Glomerular visceral epithelial cell (primary cell): ENCODE measurements at regions not wholly inside any gene's neighbourhood (a gene's known extent, or its start where the extent isn't known, plus 50 kb on each side); places are given as distances from the start of the nearest gene placed in this dataset.
A peak's percentile ranks its signal among the peaks of the same experiment; 100 is the strongest.
"Not testable (repeated sequence)": the region's sequence is repeated elsewhere in the genome, so short reads cannot be mapped to it uniquely, and the experiment has no call there.

ENCODE experiments used
- DNase-seq: peaks from one replicate; pipeline ENCODE4 v3.0.0-alpha.2; 2016; ENCODE audit errors: extremely low spot score

- no peak for DNase-seq
Measured at GRCh38 chr4:104138116-104138515, 356.6 kb downstream of the CXXC4 start.

- DNase-seq = no peak
Measured at GRCh38 chr4:104129243-104129642, 365.5 kb downstream of the CXXC4 start.

GRCh38 chr4:104128850-104129213, 365.9 kb downstream of the CXXC4 start:
- DNase-seq = peak; percentile 70

- DNase-seq = peak; percentile 7
Measured at GRCh38 chr4:104128031-104128849, 366.5 kb downstream of the CXXC4 start.

GRCh38 chr4:104123021-104123420, 371.7 kb downstream of the CXXC4 start:
- no peak for DNase-seq

DNA sequence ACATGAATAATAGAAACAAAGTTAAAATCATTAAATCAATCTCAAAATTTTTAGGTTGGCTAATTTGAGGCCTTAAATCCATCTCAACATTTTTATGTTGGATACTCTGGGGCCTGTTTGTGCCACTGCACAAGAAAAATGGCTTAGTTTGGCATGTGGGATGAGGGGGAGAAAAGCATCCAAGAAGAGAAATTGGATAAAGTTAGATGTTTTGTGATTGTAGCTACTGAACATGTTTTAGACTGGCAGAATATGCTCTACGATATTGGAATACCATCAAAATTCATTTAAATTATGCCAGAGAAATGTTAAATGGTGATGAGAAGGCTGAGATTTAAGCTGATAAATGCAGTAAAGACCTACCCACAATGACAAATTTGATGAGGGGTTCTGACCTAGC, 376.9 kb downstream of the CXXC4 start:
- no peak for DNase-seq

DNA sequence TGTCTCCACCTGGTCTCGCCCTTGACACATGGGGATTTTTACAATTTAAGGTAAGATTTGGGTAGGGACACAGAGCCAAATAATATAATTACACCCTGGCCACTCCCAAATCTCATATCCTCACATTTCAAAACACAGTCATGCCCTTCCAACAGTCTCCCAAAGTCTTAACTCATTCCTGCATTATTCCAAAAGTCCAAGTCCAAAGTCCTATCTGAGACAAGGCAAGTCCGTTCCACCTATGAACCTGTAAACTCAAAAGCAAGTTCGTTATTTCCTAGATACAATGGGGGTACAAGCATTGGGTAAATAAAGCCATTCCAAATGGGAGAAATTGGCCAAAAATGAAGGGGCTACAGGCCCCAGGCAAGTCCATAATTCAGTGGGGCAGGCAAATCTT, 380.8 kb downstream of the CXXC4 start:
- no peak for DNase-seq

- no peak for DNase-seq
Measured at GRCh38 chr4:104099141-104099540, 379.4 kb upstream of the TACR3 start.

- no peak for DNase-seq
Measured at GRCh38 chr4:104093247-104093646, 373.5 kb upstream of the TACR3 start.

GRCh38 chr4:104073229-104073628, 353.4 kb upstream of the TACR3 start:
- no peak for DNase-seq

GRCh38 chr4:104066533-104066932, 346.7 kb upstream of the TACR3 start:
- no peak for DNase-seq

DNA sequence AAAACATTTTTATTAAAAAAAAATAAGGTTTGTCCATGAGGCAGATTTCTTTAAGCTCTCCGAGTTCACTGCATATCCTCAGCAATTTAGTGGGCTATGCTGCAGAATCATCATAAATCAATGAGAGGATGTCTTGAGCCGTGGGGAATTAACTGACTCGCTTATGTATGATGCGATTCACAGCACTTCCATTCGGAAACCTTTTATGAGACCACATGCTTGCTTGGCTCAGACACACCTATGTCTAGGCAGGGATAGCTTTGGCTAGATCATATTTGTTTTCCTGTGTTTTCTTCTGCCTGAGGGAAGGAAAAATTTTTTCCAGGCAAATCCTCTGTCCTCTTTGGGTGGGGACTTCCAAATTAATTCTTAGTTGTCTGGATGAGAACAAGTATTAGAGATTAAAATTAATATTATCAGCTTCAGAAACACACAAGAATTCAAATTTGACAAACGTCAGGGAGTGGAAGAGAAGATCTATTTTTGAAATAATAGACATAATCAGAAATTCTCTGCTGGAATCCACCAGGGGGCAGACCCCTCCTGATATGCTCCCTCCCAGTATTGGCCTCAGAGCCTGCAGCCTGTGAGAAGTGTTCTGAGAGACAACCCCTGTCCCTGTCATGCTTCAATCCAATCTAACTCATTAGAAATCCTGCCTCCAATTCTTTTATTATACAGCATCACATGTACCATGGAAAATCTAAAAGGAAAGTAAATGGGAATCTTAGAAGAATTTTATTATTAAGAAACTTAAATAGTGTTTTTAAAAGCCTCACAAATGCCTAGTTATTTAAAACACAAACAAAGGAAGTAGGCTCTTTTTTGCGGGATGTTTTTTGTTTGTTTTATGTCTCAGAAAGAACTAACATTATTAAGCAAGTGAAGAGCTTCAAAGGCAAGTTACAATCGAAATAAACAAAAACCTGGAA, 345.1 kb upstream of the TACR3 start:
- DNase-seq = peak; percentile 68

DNA sequence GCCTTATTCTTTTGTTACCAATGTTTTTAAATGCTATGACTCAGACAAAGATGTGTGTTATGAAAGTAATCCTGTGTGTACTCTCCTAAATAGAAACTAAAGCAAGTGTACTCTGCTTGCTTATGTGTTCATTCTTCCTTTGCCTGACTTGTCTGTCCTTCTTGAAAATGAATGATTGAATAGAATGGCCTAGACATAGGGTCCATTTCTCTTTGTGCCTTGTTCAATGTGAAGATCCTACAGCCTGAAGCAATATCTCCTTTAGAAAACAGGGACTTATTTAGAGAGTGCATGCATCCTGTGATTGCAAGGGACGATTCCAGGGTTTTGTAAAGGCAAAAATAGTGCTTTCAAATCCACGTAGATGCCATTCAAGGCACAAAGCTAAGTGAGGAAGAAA, 343.6 kb upstream of the TACR3 start:
- DNase-seq = no peak

DNA sequence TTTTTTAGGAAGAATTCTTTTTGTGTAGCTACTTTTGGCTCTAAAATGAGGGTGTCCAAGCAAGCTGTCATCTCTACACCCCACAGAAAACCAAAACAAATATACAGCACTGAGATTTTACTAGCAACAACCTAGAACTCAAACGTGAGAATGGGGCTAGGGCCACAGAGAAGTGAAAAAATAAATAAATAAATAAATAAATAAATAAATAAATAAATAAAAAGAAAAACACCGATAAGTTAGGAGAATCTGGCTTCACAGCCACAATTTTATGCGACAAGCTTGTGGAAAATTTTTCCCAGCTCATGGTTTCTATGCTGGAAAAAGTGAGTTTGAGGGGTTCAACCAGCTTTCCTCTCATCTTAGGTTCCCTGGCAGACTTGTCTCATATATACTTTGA, 324.6 kb upstream of the TACR3 start:
- no peak for DNase-seq

DNA sequence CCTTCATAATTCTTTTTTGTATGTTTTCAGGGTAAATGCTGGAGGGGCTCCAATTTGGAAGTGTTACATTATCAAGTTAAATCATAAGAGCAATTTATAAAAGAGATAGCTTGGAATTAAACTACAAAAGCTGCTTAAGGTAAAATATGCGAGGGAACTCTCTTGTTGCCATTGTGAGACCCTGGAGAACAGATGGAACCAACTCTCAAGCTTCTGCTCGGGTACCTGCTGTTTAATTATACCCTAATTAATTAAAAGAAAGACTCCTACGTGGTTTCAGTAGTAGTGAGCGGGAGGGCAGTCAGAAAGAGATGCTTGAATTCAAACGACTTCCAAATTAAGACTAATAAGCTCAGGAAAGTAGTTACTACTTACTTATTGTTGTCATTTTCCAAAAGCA, 313.1 kb upstream of the TACR3 start:
- DNase-seq = no peak

GRCh38 chr4:104025251-104025650, 305.5 kb upstream of the TACR3 start:
- DNase-seq = no peak

- no peak for DNase-seq
Measured at GRCh38 chr4:104022831-104023230, 303.0 kb upstream of the TACR3 start.

DNA sequence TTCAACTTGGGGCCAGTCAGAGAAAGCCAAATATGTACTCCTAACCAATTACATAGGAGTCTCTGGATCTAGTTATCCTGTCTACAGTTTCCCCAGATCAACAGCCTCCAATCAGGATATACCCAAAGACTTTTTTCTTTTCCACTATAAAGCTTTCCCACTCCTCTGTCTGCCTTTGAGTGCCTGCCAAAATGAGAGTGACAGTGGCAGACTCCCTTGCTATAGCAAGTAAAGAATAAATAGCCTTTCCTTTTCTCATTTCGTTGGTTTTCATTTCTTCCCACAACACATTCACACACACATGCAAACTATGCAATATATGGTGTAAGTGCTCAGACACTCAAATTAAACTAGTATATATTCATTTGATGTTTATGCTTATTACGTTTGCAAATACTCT, 302.4 kb upstream of the TACR3 start:
- no peak for DNase-seq

DNA sequence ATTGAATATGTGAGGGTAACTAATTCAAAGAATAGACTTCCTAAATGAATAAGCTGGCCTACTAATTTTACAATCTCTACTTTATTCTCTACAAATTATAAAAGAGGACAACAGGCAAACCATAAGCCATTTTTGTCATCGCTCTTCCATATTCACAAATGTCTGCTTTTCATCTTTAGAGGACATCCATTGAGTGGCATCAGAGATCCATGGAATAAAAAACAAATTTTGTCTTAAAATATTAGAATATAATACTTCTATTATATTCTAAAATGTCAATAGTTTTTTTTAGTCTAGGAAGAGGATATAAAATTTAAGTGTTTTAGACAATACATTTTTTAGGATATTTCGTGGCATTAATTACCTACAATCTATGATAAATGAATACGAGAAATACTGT, 300.9 kb upstream of the TACR3 start:
- no peak for DNase-seq

DNA sequence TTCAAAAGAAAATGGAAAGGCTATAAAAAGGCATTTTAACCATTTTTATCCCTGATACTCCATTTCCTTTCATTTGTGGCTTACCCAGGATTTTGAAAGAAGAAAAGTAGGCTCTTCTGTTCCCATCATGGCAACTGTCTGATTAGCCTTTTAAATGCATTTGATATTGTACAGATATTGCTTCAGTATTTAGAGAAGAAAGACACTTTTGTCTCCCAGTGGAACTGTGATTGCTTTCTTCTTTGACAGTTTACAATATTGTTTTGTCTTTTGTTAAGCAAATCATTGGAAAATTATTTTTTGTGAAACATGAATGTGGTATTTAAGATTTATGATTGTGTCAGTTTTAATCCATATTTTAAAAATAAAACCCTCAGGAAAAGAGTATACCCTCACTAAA, 297.4 kb upstream of the TACR3 start:
- no peak for DNase-seq

GRCh38 chr4:104015680-104016079, 295.9 kb upstream of the TACR3 start:
- peak; percentile 29 for DNase-seq

DNA sequence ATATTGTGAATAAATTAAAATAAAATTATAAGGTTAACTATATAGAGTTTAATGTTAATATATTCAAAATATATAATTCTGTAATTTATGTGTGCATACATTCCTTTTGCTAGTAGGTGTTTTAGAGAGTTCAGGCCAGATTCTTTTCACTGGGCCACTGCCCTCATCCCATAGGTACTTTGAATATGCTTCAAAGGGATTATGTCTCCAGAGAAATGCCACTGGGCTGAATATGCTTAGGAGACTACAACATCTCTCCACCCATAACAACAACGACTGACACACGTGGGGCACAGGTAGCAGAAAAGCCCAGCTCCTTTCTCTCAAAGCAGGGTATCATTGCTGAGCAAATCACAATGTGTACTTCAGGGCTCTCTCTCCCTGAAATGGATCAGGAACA, 290.9 kb upstream of the TACR3 start:
- no peak for DNase-seq

DNA sequence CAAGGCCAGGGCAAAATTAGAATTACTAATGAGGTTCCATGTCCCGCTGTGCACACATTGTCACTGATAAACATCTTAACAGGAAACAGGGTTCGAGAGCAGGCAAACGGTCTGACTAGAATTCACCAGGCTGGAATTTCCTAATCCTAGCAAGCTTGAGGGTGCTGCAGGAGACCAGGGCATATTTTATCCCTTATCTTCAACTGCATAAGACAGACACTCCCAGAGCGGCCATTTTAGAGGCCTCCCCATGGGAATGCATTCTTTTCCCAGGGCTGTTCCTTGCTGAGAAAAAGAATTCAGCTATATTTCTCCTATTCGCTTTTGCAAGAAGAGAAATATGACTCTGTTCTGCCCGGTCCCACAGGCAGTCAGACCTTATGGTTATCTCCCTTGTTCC, 282.5 kb upstream of the TACR3 start:
- not testable (repeated sequence) for DNase-seq
